Activated naive CD4-positive, alpha-beta T cell treated with anti-CD3 and anti-CD28 coated beads, Interleukin-2, amount 50 U/mL, for 24 hours (primary cell): ENCODE measurements at regions not wholly inside any gene's neighbourhood (a gene's known extent, or its start where the extent isn't known, plus 50 kb on each side); places are given as distances from the start of the nearest gene placed in this dataset.

Source experiments
- H3K27ac Mint-ChIP-seq: one replicate; pipeline ENCODE4 v1.8.0; 2021; ENCODE audit warnings: mild to moderate bottlenecking, mixed read lengths
- H3K27me3 Mint-ChIP-seq: one replicate; pipeline ENCODE4 v1.8.0; 2021; ENCODE audit warnings: mixed read lengths
- H3K36me3 Mint-ChIP-seq: one replicate; pipeline ENCODE4 v1.8.0; 2021; ENCODE audit warnings: mixed read lengths
- H3K4me1 Mint-ChIP-seq: one replicate; pipeline ENCODE4 v1.8.0; 2021; ENCODE audit warnings: mixed read lengths
- H3K4me3 Mint-ChIP-seq: one replicate; pipeline ENCODE4 v1.8.0; 2021; ENCODE audit warnings: mild to moderate bottlenecking, mixed read lengths
- H3K9me3 Mint-ChIP-seq: one replicate; pipeline ENCODE4 v1.8.0; 2021; ENCODE audit warnings: mixed read lengths

DNA sequence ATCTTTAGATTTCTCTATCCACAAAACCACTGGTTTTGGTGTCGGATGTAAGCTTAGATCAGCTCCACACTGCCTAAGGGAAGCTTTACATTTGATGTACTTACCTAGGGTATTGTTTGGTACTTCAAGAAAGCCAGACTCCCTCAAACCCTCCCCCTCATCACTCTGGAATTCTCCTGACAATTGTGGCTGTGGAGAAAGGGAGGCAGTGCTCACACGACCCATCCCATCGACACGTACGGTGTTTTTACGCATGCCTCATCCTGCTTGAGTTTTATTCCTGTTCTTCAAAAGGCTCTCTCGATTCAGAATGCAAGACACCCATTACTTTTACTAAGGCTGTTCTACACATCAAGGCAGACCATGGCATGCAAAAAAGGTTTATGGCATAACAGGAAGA lies 67.3 kb upstream of the ONECUT1 start:
- H3K27me3 Mint-ChIP-seq, result peaks cover 10% of the 10 kb centered on the region
- no peaks in the 10 kb centered on the region for H3K36me3 Mint-ChIP-seq
- H3K27ac Mint-ChIP-seq, result no peak overlapping the region
- no peak overlapping the region for H3K4me3 Mint-ChIP-seq
- H3K9me3 Mint-ChIP-seq, result no peaks in the 10 kb centered on the region
- H3K4me1 Mint-ChIP-seq, result no peaks in the 10 kb centered on the region

DNA sequence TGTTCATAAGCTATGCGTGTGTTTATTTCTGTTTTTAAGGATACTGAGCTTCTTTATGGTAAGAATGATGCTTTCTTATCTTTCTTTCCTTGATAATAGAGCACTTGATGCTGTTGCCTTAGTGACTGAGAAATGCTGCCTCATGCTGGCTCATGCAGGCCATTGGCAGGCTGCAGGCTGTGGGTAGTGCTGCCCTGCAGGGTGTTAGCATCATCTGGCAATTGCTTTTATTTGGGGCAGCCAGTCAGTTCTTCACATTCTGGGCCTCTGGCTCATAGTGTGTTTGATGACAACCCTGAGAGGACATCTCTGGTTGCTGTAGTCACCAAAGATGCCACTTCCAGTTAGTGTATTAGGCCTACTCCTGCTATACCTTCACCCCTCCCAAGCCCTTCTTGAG lies 66.2 kb upstream of the ONECUT1 start:
- no peaks in the 10 kb centered on the region for H3K36me3 Mint-ChIP-seq
- no peaks in the 10 kb centered on the region for H3K4me1 Mint-ChIP-seq
- H3K4me3 Mint-ChIP-seq, result no peak overlapping the region
- no peaks in the 10 kb centered on the region for H3K9me3 Mint-ChIP-seq
- H3K27ac Mint-ChIP-seq, result no peak overlapping the region
- peaks cover 10% of the 10 kb centered on the region for H3K27me3 Mint-ChIP-seq

DNA sequence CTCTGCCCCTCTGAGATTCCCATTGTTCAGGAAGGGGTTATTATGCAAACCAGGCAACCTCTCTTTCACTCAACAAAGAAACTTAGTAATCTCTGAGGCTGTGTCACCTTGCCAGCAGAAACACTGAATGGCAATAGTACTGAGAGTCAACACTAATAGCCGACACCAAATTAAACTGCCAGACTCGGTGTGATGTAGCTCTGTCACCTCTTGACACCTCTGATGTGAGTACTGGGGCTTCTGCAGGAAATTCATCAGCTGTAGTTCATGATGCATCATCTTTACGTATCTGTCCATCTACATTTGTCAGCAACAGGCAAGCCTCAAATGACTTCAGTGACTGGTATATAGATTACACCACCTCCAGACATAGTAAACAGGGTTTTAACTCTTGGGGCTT lies 65.0 kb upstream of the ONECUT1 start:
- Mint-ChIP-seq H3K4me1 (no peaks in the 10 kb centered on the region), H3K9me3 (no peaks in the 10 kb centered on the region), H3K36me3 (no peaks in the 10 kb centered on the region), H3K4me3 (no peak overlapping the region), H3K27ac (no peak overlapping the region), H3K27me3 (peaks cover 10% of the 10 kb centered on the region)

DNA sequence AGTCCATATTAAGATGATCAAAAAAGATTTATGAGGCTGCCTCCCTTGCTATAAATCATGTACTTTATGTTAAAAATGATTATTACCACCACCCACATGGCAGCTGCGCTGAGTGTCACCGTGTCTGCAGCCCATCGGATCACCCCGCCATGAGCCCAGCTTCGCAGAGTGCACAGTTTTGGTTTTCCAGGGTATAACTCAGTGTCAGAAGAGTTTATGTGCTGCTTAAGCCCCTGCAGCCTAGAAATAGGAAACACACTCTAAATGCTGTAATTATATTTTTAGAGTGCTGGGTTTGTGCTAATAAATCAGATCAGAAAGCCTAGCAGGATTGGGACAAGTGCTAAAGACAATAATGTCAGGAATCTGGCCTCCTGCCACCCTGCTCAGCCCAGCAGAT lies 54.7 kb upstream of the ONECUT1 start:
- peaks cover 13% of the 10 kb centered on the region for H3K27me3 Mint-ChIP-seq
- no peaks in the 10 kb centered on the region for H3K36me3 Mint-ChIP-seq
- no peak overlapping the region for H3K4me3 Mint-ChIP-seq
- no peaks in the 10 kb centered on the region for H3K4me1 Mint-ChIP-seq
- no peak overlapping the region for H3K27ac Mint-ChIP-seq
- H3K9me3 Mint-ChIP-seq, result no peaks in the 10 kb centered on the region
